Natural killer cell (primary cell): ENCODE measurements at regions not wholly inside any gene's neighbourhood (a gene's known extent, or its start where the extent isn't known, plus 50 kb on each side); places are given as distances from the start of the nearest gene placed in this dataset.

Experiments used
- ATAC-seq, 3 donors: fragments of 150-1000 bp in 2 of 3; fragments of 200-7000 bp in 1 of 3; cut with Tn5 transposase; 1 replicate in 1 of 3; 2 replicates in 2 of 3; pipeline ENCODE4 v1.10.0; 2021; ENCODE audit warnings: mild to moderate bottlenecking in 2 of 3, moderate library complexity in 2 of 3
- DNase-seq, 2 donors: peaks; one replicate each; pipeline versions ENCODE4 v3.0.0 to v3.0.0-alpha.2; 2013 to 2021; ENCODE audit warnings: mixed read lengths in 1 of 2
- H3K27ac ChIP-seq: one replicate; pipeline ENCODE4 v1.5.1; 2013; ENCODE audit warnings: mild to moderate bottlenecking, low read length
- H3K27me3 ChIP-seq: one replicate; pipeline ENCODE4 v1.6.1; 2013; ENCODE audit warnings: low read length; ENCODE audit not compliant: control insufficient read depth, insufficient read depth
- H3K36me3 ChIP-seq: one replicate; pipeline ENCODE4 v1.6.1; 2013; ENCODE audit warnings: low read length; ENCODE audit not compliant: control insufficient read depth, insufficient read depth
- H3K4me1 ChIP-seq: one replicate; pipeline ENCODE4 v1.6.1; 2013; ENCODE audit warnings: low read length; ENCODE audit not compliant: control insufficient read depth, insufficient read depth
- H3K4me3 ChIP-seq: one replicate; pipeline ENCODE4 v1.5.1; 2013; ENCODE audit warnings: low read length
- H3K9me3 ChIP-seq: one replicate; pipeline ENCODE4 v1.6.1; 2013; ENCODE audit warnings: low read length; ENCODE audit not compliant: control insufficient read depth, insufficient read depth
- H3K27ac Mint-ChIP-seq, 2 donors: one replicate each; pipeline ENCODE4 v1.8.0; 2022; ENCODE audit warnings: mild to moderate bottlenecking in 2 of 2, mixed read lengths in 2 of 2, moderate library complexity in 1 of 2
- H3K27me3 Mint-ChIP-seq, 2 donors: one replicate each; pipeline ENCODE4 v1.8.0; 2022; ENCODE audit warnings: low read depth in 2 of 2, mixed read lengths in 2 of 2
- H3K36me3 Mint-ChIP-seq: one replicate; pipeline ENCODE4 v1.8.0; 2022; ENCODE audit warnings: mixed read lengths
- H3K4me1 Mint-ChIP-seq, 2 donors: one replicate each; pipeline ENCODE4 v1.8.0; 2022; ENCODE audit warnings: mixed read lengths in 2 of 2
- H3K4me3 Mint-ChIP-seq: one replicate; pipeline ENCODE4 v1.8.0; 2022; ENCODE audit warnings: mild to moderate bottlenecking, moderate library complexity, mixed read lengths
- H3K9me3 Mint-ChIP-seq, 2 donors: one replicate each; pipeline ENCODE4 v1.8.0; 2022; ENCODE audit warnings: mixed read lengths in 2 of 2
- WGBS: methylation state at CpG from one replicate; pipeline ENCODE4 v1.1.7; 2013; ENCODE audit warnings: missing lambda C conversion rate; ENCODE audit not compliant: insufficient coverage; 5-methylcytosine and 5-hydroxymethylcytosine counted together
- intact Hi-C: fragments of 100-400 bp; cut with micrococcal nuclease; formaldehyde crosslinking; loops from one replicate; pipeline ENCODE4 v1.14.2; 2022
- TF ChIP-seq, protein P1 (sequence below): fragments of 200-600 bp; IDR thresholded peaks from one replicate; pipeline ENCODE4 v1.8.0; 2022; ENCODE audit warnings: antibody characterized with exemption

DNA sequence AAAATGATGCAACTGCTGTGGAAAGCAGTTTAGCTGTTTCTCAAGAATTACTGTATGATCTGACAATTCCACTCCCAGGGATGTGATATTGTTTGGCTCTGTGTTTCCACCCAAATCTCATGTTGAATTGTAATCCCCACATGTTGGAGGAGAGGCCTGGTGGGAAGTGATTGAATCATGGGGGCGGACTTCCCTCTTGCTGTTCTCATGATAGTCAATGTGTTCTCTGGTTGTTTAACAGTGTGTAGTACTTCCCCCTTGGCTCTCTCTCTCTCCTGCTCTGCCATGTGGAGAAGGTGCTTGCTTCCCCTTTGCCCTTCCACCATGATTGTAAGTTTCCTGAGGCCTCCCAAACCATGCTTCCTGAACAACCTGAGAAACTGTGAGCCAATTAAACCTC, 93.4 kb upstream of the CPM start:
- no peaks in the 10 kb centered on the region for H3K9me3 ChIP-seq
- WGBS, result 89% methylated on average over 1 of the region's 1 CpG
- no peak for ATAC-seq
- no peak overlapping the region for H3K4me3 ChIP-seq
- DNase-seq, result no peak
- no peak overlapping the region for H3K27ac Mint-ChIP-seq
- no peak overlapping the region for H3K27ac ChIP-seq
- H3K4me1 ChIP-seq, result no peaks in the 10 kb centered on the region
- peaks cover 6 to 26% of the 10 kb centered on the region in 2 donors for H3K27me3 Mint-ChIP-seq
- H3K9me3 Mint-ChIP-seq, result no peaks in the 10 kb centered on the region
- H3K27me3 ChIP-seq, result no peaks in the 10 kb centered on the region
- intact Hi-C loops, result no loop called here
- no peaks in the 10 kb centered on the region for H3K4me1 Mint-ChIP-seq
- no peak overlapping the region for H3K4me3 Mint-ChIP-seq
- TF ChIP-seq, protein P1, sequence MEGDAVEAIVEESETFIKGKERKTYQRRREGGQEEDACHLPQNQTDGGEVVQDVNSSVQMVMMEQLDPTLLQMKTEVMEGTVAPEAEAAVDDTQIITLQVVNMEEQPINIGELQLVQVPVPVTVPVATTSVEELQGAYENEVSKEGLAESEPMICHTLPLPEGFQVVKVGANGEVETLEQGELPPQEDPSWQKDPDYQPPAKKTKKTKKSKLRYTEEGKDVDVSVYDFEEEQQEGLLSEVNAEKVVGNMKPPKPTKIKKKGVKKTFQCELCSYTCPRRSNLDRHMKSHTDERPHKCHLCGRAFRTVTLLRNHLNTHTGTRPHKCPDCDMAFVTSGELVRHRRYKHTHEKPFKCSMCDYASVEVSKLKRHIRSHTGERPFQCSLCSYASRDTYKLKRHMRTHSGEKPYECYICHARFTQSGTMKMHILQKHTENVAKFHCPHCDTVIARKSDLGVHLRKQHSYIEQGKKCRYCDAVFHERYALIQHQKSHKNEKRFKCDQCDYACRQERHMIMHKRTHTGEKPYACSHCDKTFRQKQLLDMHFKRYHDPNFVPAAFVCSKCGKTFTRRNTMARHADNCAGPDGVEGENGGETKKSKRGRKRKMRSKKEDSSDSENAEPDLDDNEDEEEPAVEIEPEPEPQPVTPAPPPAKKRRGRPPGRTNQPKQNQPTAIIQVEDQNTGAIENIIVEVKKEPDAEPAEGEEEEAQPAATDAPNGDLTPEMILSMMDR, result no peak
- no peaks in the 10 kb centered on the region for H3K36me3 ChIP-seq
- no peaks in the 10 kb centered on the region for H3K36me3 Mint-ChIP-seq

GRCh38 chr12:69027411-69027881, 94.5 kb upstream of the CPM start:
- no peaks in the 10 kb centered on the region for H3K36me3 Mint-ChIP-seq
- no peak overlapping the region for H3K4me3 Mint-ChIP-seq
- Histone ChIP-seq H3K4me3 (no peak overlapping the region), H3K36me3 (no peaks in the 10 kb centered on the region), H3K9me3 (no peaks in the 10 kb centered on the region), H3K4me1 (no peaks in the 10 kb centered on the region), H3K27ac (no peak overlapping the region), H3K27me3 (no peaks in the 10 kb centered on the region)
- no peaks in the 10 kb centered on the region for H3K4me1 Mint-ChIP-seq
- intact Hi-C loops, result no loop called here
- no peak overlapping the region for H3K27ac Mint-ChIP-seq
- H3K9me3 Mint-ChIP-seq, result no peaks in the 10 kb centered on the region
- peaks cover 6 to 26% of the 10 kb centered on the region in 2 donors for H3K27me3 Mint-ChIP-seq
- DNase-seq, result no peak
- no peak for ATAC-seq
- TF ChIP-seq, protein P1, result no peak
- 91% methylated on average over 4 of the region's 4 CpGs for WGBS

GRCh38 chr12:69028941-69029729, 96.2 kb upstream of the CPM start:
- Histone ChIP-seq H3K27me3 (no peaks in the 10 kb centered on the region), H3K9me3 (no peaks in the 10 kb centered on the region), H3K27ac (no peak overlapping the region), H3K4me3 (no peak overlapping the region), H3K36me3 (no peaks in the 10 kb centered on the region), H3K4me1 (no peaks in the 10 kb centered on the region)
- ATAC-seq, result no peak
- intact Hi-C loops, result no loop called here
- H3K9me3 Mint-ChIP-seq, result no peaks in the 10 kb centered on the region
- H3K27ac Mint-ChIP-seq, result no peak overlapping the region
- 91% methylated on average over 11 of the region's 11 CpGs for WGBS
- no peak overlapping the region for H3K4me3 Mint-ChIP-seq
- TF ChIP-seq, protein P1, result no peak
- H3K4me1 Mint-ChIP-seq, result no peaks in the 10 kb centered on the region
- no peaks in the 10 kb centered on the region for H3K36me3 Mint-ChIP-seq
- DNase-seq, result no peak
- peaks cover 6 to 26% of the 10 kb centered on the region in 2 donors for H3K27me3 Mint-ChIP-seq

- intact Hi-C loops, result no loop called here
- H3K9me3 Mint-ChIP-seq, result no peaks in the 10 kb centered on the region
- ATAC-seq (no peak), DNase-seq (no peak)
- H3K36me3 Mint-ChIP-seq, result no peaks in the 10 kb centered on the region
- H3K27me3 Mint-ChIP-seq, result peaks cover 9 to 31% of the 10 kb centered on the region in 2 donors
- H3K36me3 ChIP-seq, result no peaks in the 10 kb centered on the region
- no peaks in the 10 kb centered on the region for H3K9me3 ChIP-seq
- H3K27ac ChIP-seq, result no peak overlapping the region
- WGBS, result 82% methylated on average over 2 of the region's 2 CpGs
- no peaks in the 10 kb centered on the region for H3K4me1 ChIP-seq
- no peak overlapping the region for H3K4me3 ChIP-seq
- TF ChIP-seq, protein P1, result no peak
- H3K27ac Mint-ChIP-seq, result no peak overlapping the region
- H3K4me1 Mint-ChIP-seq, result no peaks in the 10 kb centered on the region
- H3K4me3 Mint-ChIP-seq, result no peak overlapping the region
- no peaks in the 10 kb centered on the region for H3K27me3 ChIP-seq
These were observed 97.3 kb upstream of the CPM start for GRCh38 chr12:69030321-69030720.
